HG03139 (cell line): ENCODE measurements at regions not wholly inside any gene's neighbourhood (a gene's known extent, or its start where the extent isn't known, plus 50 kb on each side); places are given as distances from the start of the nearest gene placed in this dataset.
"Not testable (repeated sequence)": the region's sequence is repeated elsewhere in the genome, so short reads cannot be mapped to it uniquely, and the experiment has no call there.

ENCODE experiments used
- ATAC-seq: cut with Tn5 transposase; IDR thresholded peaks from one replicate; pipeline ENCODE4 v1.9.1; 2021; ENCODE audit not compliant: unreplicated experiment

GRCh38 chr5:99617335-99617734, 688.5 kb upstream of the CHD1 start:
- ATAC-seq = no peak

DNA sequence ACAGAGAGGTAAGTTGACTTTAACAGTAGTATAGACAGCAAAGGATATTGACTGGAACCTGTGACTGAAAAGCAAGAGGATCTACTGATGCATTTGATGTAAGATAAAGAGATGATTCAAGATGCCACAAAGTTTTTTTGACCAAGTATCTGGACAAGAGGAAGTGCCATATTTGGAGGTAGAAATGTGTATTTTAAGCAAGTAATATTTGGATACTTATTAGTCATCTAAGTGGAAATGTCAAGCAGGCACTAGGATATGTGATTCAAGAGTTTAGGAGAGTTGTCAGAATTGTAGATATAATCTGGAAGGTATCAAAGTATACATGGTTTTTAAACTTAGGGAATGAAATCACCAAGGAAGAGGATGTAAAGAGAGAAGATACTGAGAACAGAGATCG, 686.1 kb upstream of the CHD1 start:
- no peak for ATAC-seq

DNA sequence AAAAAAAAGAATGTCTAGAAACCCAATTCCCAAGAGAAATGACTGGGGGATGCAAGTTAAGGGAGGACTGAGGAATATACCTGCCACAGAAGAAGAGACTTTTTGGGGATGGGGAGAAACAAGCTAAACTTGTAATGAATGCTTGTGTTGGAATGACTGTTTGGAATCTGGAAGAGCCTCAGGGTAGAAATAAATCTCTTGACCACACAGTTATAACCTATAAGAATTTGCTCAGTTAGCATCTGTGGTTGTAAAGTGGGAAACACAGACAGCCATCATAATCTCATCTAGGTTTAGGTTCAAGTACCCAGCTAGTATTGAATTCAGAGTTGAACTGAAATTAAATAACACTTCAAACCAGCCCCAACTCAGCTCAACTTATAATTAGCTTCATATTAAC, 678.3 kb upstream of the CHD1 start:
- ATAC-seq = no peak

DNA sequence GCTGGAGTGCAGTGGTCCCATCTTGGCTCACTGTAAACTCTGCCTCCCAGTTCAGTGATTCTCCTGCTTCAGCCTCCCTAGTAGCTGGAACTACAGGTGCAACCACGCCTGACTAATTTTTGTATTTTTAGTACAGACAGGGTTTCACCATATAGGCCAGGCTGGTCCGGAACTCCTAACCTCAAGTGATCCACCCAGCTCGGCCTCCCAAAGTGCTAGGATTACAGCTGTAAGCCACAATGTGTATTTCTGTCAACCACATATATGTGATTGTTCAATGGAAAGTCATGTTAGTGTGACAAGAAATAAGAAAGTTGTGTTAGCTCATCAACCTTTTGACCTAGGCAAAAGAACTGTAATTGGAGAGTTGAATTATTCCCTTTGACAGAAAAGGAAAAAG, 677.1 kb upstream of the CHD1 start:
- ATAC-seq = no peak

DNA sequence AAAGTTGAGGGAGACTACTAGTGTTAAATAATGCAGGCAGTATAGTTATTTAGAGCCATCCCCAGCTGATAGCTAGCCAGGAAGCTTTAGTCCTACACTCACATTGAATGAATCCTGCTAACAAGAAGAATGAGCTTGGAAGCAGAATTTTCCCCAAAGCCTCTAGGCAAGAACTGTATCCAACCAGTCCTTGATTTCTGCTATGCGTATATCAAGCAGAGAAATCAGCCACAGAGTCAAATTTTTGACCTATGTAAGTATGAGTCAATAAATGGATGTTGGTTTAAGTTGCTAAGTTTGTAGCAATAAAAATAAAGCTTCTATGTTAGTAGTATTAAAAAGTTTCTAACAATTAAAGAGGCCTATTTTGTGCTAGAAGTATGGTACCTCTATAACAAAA, 672.1 kb upstream of the CHD1 start:
- no peak for ATAC-seq

DNA sequence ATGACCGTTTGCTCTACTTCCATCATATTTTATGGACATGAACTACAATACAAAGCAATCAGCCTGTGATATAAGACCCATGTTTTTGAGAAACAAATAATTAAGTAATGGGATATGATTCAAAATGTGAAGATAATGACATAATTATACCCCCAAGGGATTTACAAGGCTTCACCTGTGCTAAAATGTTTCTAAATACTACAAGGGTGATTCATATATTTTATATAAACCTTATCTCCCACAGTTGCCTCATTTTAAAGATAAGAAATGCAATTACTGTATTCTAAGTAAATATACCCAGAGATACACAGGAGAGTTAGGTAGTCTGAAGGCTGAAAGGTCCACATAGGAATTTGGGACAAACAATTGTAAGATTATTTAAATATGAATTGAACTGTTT, 662.0 kb upstream of the CHD1 start:
- ATAC-seq = no peak

- no peak for ATAC-seq
These were observed 660.6 kb upstream of the CHD1 start for GRCh38 chr5:99589424-99589823.

DNA sequence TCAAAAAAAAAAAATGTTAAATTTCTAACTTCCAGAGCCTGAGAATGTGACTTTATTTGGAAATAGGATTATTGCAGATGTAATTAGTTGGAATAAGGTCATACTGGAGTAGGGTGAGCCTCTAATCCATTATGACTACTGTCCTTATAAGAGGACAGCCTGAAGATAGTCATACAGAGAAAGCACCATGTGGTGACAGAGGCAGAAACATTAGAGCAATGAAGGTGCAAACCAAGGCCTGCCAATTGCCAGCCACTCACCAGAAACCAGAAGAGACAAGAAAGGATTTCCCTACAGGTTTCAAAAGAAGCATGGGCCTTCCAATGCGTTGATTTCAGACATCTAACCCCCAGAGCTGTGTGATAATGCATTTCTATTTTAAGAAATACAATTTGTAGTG, 659.2 kb upstream of the CHD1 start:
- ATAC-seq = no peak

- no peak for ATAC-seq
These were observed 658.1 kb upstream of the CHD1 start for GRCh38 chr5:99586878-99587277.

DNA sequence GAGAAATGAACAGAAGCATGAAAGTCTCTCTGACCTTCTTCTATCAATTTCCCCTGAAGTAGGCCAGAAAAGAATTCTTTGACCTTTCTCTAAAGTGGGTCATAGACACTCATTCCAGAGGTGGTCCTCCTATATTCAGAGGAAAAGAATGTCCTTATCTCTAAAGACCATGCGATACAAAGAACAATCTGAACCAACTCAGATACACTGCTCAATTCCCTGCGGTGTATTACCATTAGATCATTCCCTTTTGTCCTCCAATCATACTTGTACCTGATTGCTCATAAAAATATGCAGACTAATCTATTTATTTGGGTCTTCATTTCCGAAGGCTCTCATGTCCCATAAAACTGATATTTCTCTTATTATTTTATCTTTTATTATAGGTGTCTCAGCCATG, 652.4 kb upstream of the CHD1 start:
- not testable (repeated sequence) for ATAC-seq

- not testable (repeated sequence) for ATAC-seq
These were observed 634.3 kb upstream of the CHD1 start for GRCh38 chr5:99562937-99563627.

DNA sequence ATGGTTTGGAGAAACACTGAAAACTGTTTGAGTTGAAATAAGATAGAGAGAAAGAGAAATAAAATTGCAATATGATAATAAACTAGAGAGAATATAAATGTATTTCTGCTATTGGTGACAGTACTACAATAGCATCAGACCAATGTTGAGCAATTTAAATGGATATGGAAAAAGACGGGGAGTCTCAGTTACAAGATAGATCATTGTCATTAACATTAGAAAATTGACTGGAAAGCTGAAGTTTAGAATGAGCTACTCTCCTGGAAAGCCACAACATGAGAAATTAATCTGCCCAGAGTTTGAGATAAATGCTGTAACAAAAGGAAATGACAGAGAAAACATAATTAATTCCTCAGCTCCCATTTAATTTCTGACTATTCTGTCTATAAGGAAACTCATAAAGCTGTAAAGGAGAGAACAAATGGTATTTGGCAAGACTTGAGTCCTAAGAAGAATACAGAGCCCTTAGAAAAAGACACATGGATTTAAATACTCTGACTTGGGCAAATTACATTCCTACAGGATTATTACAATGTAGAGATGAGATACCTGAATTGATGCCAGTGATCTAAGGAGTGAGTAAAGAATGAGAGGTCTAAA, 624.5 kb upstream of the CHD1 start:
- no peak for ATAC-seq

GRCh38 chr5:99544356-99544755, 615.5 kb upstream of the CHD1 start:
- ATAC-seq = no peak

DNA sequence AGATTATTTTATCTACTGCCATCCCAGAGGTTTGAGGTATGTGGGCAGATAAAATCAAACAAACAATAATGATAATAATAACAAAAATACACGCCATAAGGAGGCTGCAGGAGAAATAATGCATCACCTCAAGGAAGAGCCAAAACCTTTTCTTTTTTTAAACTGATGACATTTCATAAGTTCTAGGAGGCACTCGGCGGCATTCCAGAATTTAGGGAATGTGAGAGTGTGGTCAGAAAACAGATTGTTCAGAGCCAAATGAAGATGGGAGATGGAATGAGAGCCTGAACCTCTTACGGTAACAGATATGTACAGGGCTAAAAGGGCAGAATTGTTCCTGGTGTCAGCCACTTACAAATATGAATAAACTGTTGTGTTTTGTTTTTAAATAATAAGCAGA, 615.0 kb upstream of the CHD1 start:
- no peak for ATAC-seq

DNA sequence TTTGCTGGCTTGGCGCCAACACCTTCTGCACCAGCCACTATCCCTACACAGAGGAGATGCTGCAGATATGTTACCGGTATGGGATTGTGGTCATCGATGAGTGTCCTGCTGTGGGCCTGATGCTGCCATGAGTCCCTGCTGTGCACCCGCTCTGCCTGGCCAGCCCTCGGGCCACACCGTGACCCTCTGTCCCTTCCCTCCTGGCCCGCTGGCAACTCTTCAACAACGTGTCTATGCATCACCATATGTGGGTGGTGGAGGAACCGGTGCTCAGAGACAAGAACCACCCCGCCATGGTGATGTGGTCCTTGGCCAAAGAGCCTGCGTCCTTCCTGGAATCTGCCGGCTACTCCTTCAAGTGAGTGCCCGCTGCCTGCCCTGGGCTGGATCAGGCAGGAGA, 605.4 kb upstream of the CHD1 start:
- ATAC-seq = not testable (repeated sequence)

- not testable (repeated sequence) for ATAC-seq
These were observed 592.9 kb upstream of the CHD1 start for GRCh38 chr5:99521666-99522065.

DNA sequence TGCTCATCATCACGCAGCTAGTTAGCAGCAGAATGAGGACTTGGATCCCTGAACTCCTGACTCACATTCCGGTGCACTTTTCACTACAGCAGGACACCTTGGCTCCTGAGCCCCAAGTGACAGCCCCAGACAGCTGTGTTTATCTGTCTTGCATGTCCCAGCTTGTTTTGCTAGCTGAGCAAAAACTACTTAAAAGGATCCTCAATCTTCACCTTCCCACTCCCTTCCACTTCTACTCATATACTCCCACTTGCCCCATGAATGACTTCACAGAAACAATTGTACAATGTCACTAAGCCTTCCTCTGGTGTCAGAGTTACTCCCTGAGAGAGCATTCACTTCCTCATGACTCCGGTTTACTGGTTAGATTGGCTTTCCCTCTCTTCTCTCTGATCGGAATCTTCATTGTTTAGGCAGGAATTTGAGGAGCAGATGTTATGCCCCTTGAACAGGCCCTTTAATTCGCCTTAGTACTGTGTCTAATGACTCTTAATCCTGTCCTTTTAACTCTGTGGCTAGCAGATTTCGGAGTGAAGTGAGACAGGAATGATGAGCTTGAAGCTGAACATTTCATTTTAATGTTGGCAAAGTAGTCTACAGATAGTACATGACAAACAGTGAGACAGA, 587.2 kb upstream of the CHD1 start:
- ATAC-seq = not testable (repeated sequence)

- not testable (repeated sequence) for ATAC-seq
These were observed 581.5 kb upstream of the CHD1 start for GRCh38 chr5:99510237-99510866.

DNA sequence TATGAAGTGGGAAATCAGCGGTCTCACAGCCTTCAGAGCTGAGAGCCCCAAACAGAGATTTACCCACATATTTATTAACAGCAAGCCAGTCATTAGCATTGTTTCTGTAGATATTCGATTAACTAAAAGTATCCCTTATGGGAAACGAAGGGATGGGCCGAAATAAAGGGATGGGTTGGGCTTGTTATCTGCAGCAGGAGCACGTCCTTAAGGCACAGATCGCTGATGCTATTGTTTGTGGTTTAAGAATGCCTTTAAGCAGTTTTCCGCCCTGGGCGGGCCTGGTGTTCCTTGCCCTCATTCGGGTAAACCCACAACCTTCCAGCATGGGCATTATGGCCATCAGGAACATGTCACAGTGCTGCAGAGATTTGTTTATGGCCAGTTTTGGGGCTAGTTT, 580.3 kb upstream of the CHD1 start:
- not testable (repeated sequence) for ATAC-seq

DNA sequence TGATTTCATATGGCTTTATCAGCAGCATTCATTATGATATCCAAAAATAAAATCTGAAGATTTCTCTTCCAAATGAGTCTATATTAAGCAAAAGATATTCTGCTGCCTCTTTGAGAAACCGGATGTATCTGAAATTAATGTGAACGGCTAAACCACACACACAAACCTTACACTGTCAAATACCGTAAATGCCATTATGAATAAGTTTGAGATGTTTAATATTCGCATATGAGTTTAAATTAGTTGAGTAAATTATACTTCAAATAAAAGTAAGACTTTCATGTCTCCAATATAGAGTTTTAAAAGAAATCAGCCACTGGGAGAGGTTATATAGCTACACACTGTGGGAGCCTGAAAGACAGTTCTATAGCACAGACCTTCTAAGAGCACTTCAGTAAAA, 566.6 kb upstream of the CHD1 start:
- not testable (repeated sequence) for ATAC-seq

GRCh38 chr5:99478450-99478849, 549.6 kb upstream of the CHD1 start:
- ATAC-seq = not testable (repeated sequence)

GRCh38 chr5:99473328-99473727, 544.5 kb upstream of the CHD1 start:
- not testable (repeated sequence) for ATAC-seq
